Activated B cell treated with CpG ODN at 0.5 μM for 24 hours (primary cell): ENCODE measurements at regions not wholly inside any gene's neighbourhood (a gene's known extent, or its start where the extent isn't known, plus 50 kb on each side); places are given as distances from the start of the nearest gene placed in this dataset.

Experiments used
- ATAC-seq: fragments of 200-7000 bp; cut with Tn5 transposase; one replicate; pipeline ENCODE4 v1.10.0; 2021; ENCODE audit warnings: low read depth, mild to moderate bottlenecking, moderate library complexity
- CTCF ChIA-PET: fragments of 350-600 bp; sonication (Branson Sonifier 250); formaldehyde crosslinking; loops from one replicate; lab custom pipeline; 2021; ENCODE audit warnings: antibody characterized with exemption; lab: Charles Lee
- POLR2A ChIA-PET: fragments of 350-600 bp; sonication (Branson Sonifier 250); formaldehyde crosslinking; loops from one replicate; lab custom pipeline; 2021; ENCODE audit warnings: antibody characterized with exemption; lab: Charles Lee
- DNase-seq: peaks from one replicate; pipeline ENCODE4 v3.0.0; 2022
- H3K27ac Mint-ChIP-seq: one replicate; pipeline ENCODE4 v1.8.0; 2020; ENCODE audit warnings: mixed read lengths
- H3K27me3 Mint-ChIP-seq: one replicate; pipeline ENCODE4 v1.8.0; 2021; ENCODE audit warnings: mixed read lengths
- H3K36me3 Mint-ChIP-seq: one replicate; pipeline ENCODE4 v1.8.0; 2021; ENCODE audit warnings: low read depth, mixed read lengths
- H3K4me1 Mint-ChIP-seq: one replicate; pipeline ENCODE4 v1.8.0; 2021; ENCODE audit warnings: mixed read lengths
- H3K4me3 Mint-ChIP-seq: one replicate; pipeline ENCODE4 v1.8.0; 2020; ENCODE audit warnings: mild to moderate bottlenecking, mixed read lengths
- H3K9me3 Mint-ChIP-seq: one replicate; pipeline ENCODE4 v1.8.0; 2020; ENCODE audit warnings: mixed read lengths
- CTCF ChIP-seq: fragments of 200-600 bp; IDR thresholded peaks from one replicate; pipeline ENCODE4 v1.8.0; 2022; ENCODE audit warnings: antibody characterized with exemption, mild to moderate bottlenecking
- intact Hi-C: fragments of 100-400 bp; cut with micrococcal nuclease; formaldehyde crosslinking; loops from one replicate; pipeline ENCODE4 v1.15.1; 2024

GRCh38 chr16:9176547-9177418 is 85.3 kb downstream of the HAPSTR1 start:
- H3K9me3 Mint-ChIP-seq, result peaks cover 3% of the 10 kb centered on the region
- DNase-seq (no peak), ATAC-seq (no peak)
- H3K4me1 Mint-ChIP-seq, result no peaks in the 10 kb centered on the region
- ChIA-PET CTCF (no interaction called here), POLR2A (no interaction called here)
- intact Hi-C loops, result no loop called here
- no peaks in the 10 kb centered on the region for H3K36me3 Mint-ChIP-seq
- peaks cover 19% of the 10 kb centered on the region for H3K27me3 Mint-ChIP-seq
- H3K27ac Mint-ChIP-seq, result no peak overlapping the region
- H3K4me3 Mint-ChIP-seq, result no peak overlapping the region
- no peak for TF ChIP-seq CTCF

DNA sequence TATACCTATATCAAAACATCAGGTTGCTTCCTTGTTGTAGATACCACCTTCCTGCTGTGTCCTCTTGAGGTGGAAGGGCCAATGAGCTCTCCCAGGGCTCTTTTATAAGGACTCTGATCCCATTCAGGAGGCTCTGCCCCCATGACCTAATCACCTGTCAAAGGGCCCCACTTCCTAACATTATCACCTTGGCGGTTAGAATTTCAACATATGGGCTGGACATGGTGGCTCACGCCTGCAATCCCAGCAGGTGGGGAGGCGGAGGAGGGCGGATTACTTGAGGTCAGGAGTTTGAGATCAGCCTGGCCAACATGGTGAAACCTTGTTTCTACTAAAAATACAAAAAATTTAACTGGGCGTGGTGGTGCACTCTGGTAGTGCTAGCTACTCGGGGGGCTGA is 86.4 kb downstream of the HAPSTR1 start:
- intact Hi-C loops, result no loop called here
- H3K4me3 Mint-ChIP-seq, result no peak overlapping the region
- no peak for ATAC-seq
- DNase-seq, result no peak
- peaks cover 19% of the 10 kb centered on the region for H3K27me3 Mint-ChIP-seq
- no peaks in the 10 kb centered on the region for H3K4me1 Mint-ChIP-seq
- no peak for TF ChIP-seq CTCF
- ChIA-PET CTCF (no interaction called here), POLR2A (no interaction called here)
- no peaks in the 10 kb centered on the region for H3K36me3 Mint-ChIP-seq
- H3K9me3 Mint-ChIP-seq, result peaks cover 3% of the 10 kb centered on the region
- H3K27ac Mint-ChIP-seq, result no peak overlapping the region

DNA sequence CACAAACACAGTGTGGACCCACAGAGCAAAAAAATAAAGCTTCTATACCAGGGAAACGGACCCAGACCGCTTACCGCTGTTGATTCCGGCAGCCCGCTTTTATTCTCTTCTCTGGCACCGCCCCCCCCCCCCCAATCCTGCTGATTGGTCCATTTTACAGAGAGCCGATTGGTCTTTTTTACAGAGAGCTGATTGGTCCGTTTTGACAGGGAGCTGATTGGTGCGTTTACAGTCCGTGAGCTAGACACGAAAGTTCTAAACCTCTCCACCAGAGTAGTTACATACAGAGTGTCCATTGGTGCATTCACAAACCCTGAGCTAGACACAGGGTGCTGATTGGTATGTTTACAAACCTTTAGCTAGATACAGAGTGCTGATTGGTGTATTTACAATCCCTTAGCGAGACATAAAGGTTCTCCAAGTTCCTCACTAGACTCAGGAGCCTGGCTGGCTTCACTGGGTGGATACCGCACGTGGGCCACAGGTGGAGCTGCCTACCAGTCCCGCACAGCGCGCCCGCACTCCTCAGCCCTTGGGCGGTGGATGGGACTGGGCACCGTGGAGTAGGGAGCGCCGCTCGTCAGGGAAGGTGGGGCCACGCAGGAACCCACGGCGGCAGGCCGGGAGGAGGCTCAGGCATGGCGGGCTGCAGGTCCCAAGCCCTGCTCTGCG is 92.4 kb downstream of the HAPSTR1 start:
- no peak overlapping the region for H3K27ac Mint-ChIP-seq
- H3K36me3 Mint-ChIP-seq, result no peaks in the 10 kb centered on the region
- H3K9me3 Mint-ChIP-seq, result no peaks in the 10 kb centered on the region
- no peak overlapping the region for H3K4me3 Mint-ChIP-seq
- H3K4me1 Mint-ChIP-seq, result no peaks in the 10 kb centered on the region
- intact Hi-C loops, result no loop called here
- CTCF ChIA-PET, result no interaction called here
- DNase-seq, result no peak
- POLR2A ChIA-PET, result no interaction called here
- ATAC-seq, result no peak
- TF ChIP-seq CTCF, result no peak
- H3K27me3 Mint-ChIP-seq, result peaks cover 13% of the 10 kb centered on the region

GRCh38 chr16:9184354-9184690 is 92.9 kb downstream of the HAPSTR1 start:
- Mint-ChIP-seq H3K4me3 (no peak overlapping the region), H3K4me1 (no peaks in the 10 kb centered on the region), H3K36me3 (no peaks in the 10 kb centered on the region), H3K9me3 (no peaks in the 10 kb centered on the region), H3K27ac (no peak overlapping the region), H3K27me3 (peaks cover 8% of the 10 kb centered on the region)
- intact Hi-C loops, result no loop called here
- ChIA-PET POLR2A (no interaction called here), CTCF (no interaction called here)
- TF ChIP-seq CTCF, result no peak
- no peak for ATAC-seq
- DNase-seq, result no peak

DNA sequence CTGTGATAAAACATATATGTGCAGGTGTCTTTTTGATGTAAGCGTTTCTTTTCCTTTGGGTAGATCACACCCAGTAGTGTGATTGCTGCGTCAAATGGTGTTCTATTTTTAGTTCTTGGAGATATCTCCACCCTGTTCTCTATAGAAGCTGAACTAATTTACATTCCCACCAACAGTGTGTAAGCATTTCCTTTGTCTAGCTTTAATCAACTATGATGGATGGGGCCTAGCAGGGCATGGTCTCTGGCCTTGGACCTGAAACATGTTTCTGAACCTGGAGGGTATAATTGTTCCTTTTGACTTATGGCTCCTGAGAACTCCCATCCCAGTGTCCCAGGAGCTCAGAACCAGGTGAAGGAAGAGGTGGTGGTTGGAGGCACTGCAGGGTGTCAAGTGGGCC is 93.9 kb downstream of the HAPSTR1 start:
- TF ChIP-seq CTCF, result no peak
- no peak for DNase-seq
- no peaks in the 10 kb centered on the region for H3K9me3 Mint-ChIP-seq
- H3K4me1 Mint-ChIP-seq, result no peaks in the 10 kb centered on the region
- no peak overlapping the region for H3K4me3 Mint-ChIP-seq
- no peaks in the 10 kb centered on the region for H3K36me3 Mint-ChIP-seq
- no peak for ATAC-seq
- H3K27ac Mint-ChIP-seq, result no peak overlapping the region
- peaks cover 6% of the 10 kb centered on the region for H3K27me3 Mint-ChIP-seq
- ChIA-PET CTCF (no interaction called here), POLR2A (no interaction called here)
- intact Hi-C loops, result no loop called here
